Ramos (cell line): ENCODE measurements at regions not wholly inside any gene's neighbourhood (a gene's known extent, or its start where the extent isn't known, plus 50 kb on each side); places are given as distances from the start of the nearest gene placed in this dataset.

ENCODE experiments used
- in situ Hi-C: fragments of 300-500 bp; cut with MboI; formaldehyde crosslinking; loops from one replicate; pipeline ENCODE4 v1.14.3; 2022; ENCODE audit warnings: low sequenced_read_pairs; ENCODE audit not compliant: unreplicated experiment

GRCh38 chr5:175070283-175070682, 345.9 kb downstream of the MSX2 start:
- in situ Hi-C loops, result no loop called here

- in situ Hi-C loops, result no loop called here
Measured at GRCh38 chr5:175060257-175060656, 335.9 kb downstream of the MSX2 start.

GRCh38 chr5:175059687-175060211, 335.4 kb downstream of the MSX2 start:
- in situ Hi-C loops, result no loop called here

GRCh38 chr5:175056831-175057230, 332.4 kb downstream of the MSX2 start:
- in situ Hi-C loops, result no loop called here

GRCh38 chr5:175054243-175054642, 329.9 kb downstream of the MSX2 start:
- in situ Hi-C loops, result no loop called here

GRCh38 chr5:175052351-175052750, 328.0 kb downstream of the MSX2 start:
- in situ Hi-C loops, result no loop called here

- in situ Hi-C loops, result no loop called here
Measured at GRCh38 chr5:175047048-175047447, 322.7 kb downstream of the MSX2 start.

GRCh38 chr5:175045820-175046219, 321.4 kb downstream of the MSX2 start:
- in situ Hi-C loops, result no loop called here

- in situ Hi-C loops, result no loop called here
Measured at GRCh38 chr5:175037820-175038219, 313.4 kb downstream of the MSX2 start.

GRCh38 chr5:175035882-175036533, 311.6 kb downstream of the MSX2 start:
- in situ Hi-C loops, result no loop called here

- in situ Hi-C loops, result no loop called here
Measured at GRCh38 chr5:175034924-175035323, 310.5 kb downstream of the MSX2 start.

GRCh38 chr5:175032741-175033151, 308.4 kb downstream of the MSX2 start:
- in situ Hi-C loops, result no loop called here

- in situ Hi-C loops, result no loop called here
Measured at GRCh38 chr5:175032013-175032412, 307.6 kb downstream of the MSX2 start.

GRCh38 chr5:175027390-175027789, 303.0 kb downstream of the MSX2 start:
- in situ Hi-C loops, result no loop called here

GRCh38 chr5:175025077-175025476, 300.7 kb downstream of the MSX2 start:
- in situ Hi-C loops, result no loop called here

- in situ Hi-C loops, result no loop called here
Measured at GRCh38 chr5:175021841-175022625, 297.7 kb downstream of the MSX2 start.

- in situ Hi-C loops, result no loop called here
Measured at GRCh38 chr5:175021321-175021720, 296.9 kb downstream of the MSX2 start.

- in situ Hi-C loops, result no loop called here
Measured at GRCh38 chr5:175015028-175015685, 290.8 kb downstream of the MSX2 start.

- in situ Hi-C loops, result no loop called here
Measured at GRCh38 chr5:175013251-175013650, 288.9 kb downstream of the MSX2 start.

GRCh38 chr5:175012267-175012666, 287.9 kb downstream of the MSX2 start:
- in situ Hi-C loops, result no loop called here

GRCh38 chr5:175003531-175003930, 279.1 kb downstream of the MSX2 start:
- in situ Hi-C loops, result no loop called here
